ENCODE measurements at regions not wholly inside any gene's neighbourhood (a gene's known extent, or its start where the extent isn't known, plus 50 kb on each side); places are given as distances from the start of the nearest gene placed in this dataset.
A peak's percentile ranks its signal among the peaks of the same experiment; 100 is the strongest.

DNA sequence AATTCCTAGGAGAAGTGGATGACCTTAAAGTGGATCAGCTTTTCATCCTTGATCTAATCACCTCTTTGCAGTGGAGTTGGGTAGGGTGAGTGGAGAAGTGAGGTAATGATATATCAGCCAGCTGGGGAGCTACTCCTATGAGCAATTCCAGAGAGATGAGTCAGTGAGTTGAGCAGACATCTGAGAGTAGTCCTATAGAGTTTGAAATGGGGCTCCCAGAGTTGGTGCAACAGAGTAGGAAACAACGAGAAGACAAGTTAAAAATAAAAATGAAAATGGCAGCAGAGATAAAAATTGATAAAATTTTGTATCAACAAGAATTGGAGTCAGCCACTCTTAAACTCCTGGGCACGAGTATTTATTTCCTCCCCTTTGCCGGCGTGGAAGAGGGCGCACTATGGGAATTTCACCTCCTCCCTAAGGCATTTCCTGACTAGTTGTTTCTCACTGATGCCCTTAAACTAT lies 150.8 kb upstream of the DPH6 start (continued):
- TF ChIP-seq BRF1 (IDR thresholded peaks at IDR 0.05; ENCODE audit: borderline replicate concordance, extremely low read depth, insufficient read length) (no peak), PTBP1 (IDR thresholded peaks at IDR 0.05; ENCODE audit: low read depth, low read length) (no peak), MYNN (IDR thresholded peaks at IDR 0.05) (no peak), MYNN (CRISPR knock-in tag; IDR thresholded peaks at IDR 0.05) (no peak), FOSL1 (tag; conservative IDR thresholded peaks at IDR 0.05) (peak; percentile 95), JUN (IDR thresholded peaks at IDR 0.05; ENCODE audit: borderline replicate concordance, low read depth, low read length) (peak; percentile 75), JUN (CRISPR knock-in tag; IDR thresholded peaks at IDR 0.05; ENCODE audit: borderline replicate concordance) (no peak)
- TF ChIP-seq, protein P1, sequence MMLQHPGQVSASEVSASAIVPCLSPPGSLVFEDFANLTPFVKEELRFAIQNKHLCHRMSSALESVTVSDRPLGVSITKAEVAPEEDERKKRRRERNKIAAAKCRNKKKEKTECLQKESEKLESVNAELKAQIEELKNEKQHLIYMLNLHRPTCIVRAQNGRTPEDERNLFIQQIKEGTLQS (IDR thresholded peaks at IDR 0.05) = peak; percentile 81
- TF ChIP-seq, protein P1 (CRISPR knock-in tag; conservative IDR thresholded peaks at IDR 0.05) = no peak
- TF ChIP-seq, protein P2, sequence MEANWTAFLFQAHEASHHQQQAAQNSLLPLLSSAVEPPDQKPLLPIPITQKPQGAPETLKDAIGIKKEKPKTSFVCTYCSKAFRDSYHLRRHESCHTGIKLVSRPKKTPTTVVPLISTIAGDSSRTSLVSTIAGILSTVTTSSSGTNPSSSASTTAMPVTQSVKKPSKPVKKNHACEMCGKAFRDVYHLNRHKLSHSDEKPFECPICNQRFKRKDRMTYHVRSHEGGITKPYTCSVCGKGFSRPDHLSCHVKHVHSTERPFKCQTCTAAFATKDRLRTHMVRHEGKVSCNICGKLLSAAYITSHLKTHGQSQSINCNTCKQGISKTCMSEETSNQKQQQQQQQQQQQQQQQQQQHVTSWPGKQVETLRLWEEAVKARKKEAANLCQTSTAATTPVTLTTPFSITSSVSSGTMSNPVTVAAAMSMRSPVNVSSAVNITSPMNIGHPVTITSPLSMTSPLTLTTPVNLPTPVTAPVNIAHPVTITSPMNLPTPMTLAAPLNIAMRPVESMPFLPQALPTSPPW (CRISPR knock-in tag; IDR thresholded peaks at IDR 0.05) = peak; percentile 39
- TF ChIP-seq, protein P3, sequence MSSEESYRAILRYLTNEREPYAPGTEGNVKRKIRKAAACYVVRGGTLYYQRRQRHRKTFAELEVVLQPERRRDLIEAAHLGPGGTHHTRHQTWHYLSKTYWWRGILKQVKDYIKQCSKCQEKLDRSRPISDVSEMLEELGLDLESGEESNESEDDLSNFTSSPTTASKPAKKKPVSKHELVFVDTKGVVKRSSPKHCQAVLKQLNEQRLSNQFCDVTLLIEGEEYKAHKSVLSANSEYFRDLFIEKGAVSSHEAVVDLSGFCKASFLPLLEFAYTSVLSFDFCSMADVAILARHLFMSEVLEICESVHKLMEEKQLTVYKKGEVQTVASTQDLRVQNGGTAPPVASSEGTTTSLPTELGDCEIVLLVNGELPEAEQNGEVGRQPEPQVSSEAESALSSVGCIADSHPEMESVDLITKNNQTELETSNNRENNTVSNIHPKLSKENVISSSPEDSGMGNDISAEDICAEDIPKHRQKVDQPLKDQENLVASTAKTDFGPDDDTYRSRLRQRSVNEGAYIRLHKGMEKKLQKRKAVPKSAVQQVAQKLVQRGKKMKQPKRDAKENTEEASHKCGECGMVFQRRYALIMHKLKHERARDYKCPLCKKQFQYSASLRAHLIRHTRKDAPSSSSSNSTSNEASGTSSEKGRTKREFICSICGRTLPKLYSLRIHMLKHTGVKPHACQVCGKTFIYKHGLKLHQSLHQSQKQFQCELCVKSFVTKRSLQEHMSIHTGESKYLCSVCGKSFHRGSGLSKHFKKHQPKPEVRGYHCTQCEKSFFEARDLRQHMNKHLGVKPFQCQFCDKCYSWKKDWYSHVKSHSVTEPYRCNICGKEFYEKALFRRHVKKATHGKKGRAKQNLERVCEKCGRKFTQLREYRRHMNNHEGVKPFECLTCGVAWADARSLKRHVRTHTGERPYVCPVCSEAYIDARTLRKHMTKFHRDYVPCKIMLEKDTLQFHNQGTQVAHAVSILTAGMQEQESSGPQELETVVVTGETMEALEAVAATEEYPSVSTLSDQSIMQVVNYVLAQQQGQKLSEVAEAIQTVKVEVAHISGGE (CRISPR knock-in tag; IDR thresholded peaks at IDR 0.05) = no peak
- TF ChIP-seq, protein P4, sequence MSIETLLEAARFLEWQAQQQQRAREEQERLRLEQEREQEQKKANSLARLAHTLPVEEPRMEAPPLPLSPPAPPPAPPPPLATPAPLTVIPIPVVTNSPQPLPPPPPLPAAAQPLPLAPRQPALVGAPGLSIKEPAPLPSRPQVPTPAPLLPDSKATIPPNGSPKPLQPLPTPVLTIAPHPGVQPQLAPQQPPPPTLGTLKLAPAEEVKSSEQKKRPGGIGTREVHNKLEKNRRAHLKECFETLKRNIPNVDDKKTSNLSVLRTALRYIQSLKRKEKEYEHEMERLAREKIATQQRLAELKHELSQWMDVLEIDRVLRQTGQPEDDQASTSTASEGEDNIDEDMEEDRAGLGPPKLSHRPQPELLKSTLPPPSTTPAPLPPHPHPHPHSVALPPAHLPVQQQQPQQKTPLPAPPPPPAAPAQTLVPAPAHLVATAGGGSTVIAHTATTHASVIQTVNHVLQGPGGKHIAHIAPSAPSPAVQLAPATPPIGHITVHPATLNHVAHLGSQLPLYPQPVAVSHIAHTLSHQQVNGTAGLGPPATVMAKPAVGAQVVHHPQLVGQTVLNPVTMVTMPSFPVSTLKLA (conservative IDR thresholded peaks at IDR 0.05) = no peak
